Osteoblast (primary cell): ENCODE measurements at regions not wholly inside any gene's neighbourhood (a gene's known extent, or its start where the extent isn't known, plus 50 kb on each side); places are given as distances from the start of the nearest gene placed in this dataset.

Experiments
- DNase-seq: peaks from one replicate; pipeline ENCODE4 v3.0.0; 2011; ENCODE audit warnings: low spot score, mixed read lengths; ENCODE audit not compliant: insufficient read length; ENCODE audit errors: missing footprints
- H2AFZ ChIP-seq: 2 replicates; pipeline ENCODE4 v1.6.0; 2011; ENCODE audit warnings: mild to moderate bottlenecking, low read length
- H3K27ac ChIP-seq: 2 replicates; pipeline ENCODE4 v1.5.1; 2011; ENCODE audit warnings: mild to moderate bottlenecking, low read depth, low read length, moderate library complexity
- H3K27me3 ChIP-seq: 2 replicates; pipeline ENCODE4 v1.6.0; 2012; ENCODE audit warnings: mild to moderate bottlenecking, control low read depth, inconsistent platforms, low read length, moderate library complexity; ENCODE audit not compliant: insufficient read depth
- H3K36me3 ChIP-seq: 2 replicates; pipeline ENCODE4 v1.5.1; 2011; ENCODE audit warnings: mild to moderate bottlenecking, low read length, control low read depth, moderate library complexity; ENCODE audit not compliant: insufficient read depth
- H3K4me1 ChIP-seq: 2 replicates; pipeline ENCODE4 v1.5.1; 2011; ENCODE audit warnings: mild to moderate bottlenecking, low read length, control low read depth, moderate library complexity; ENCODE audit not compliant: insufficient read depth
- H3K4me2 ChIP-seq: 2 replicates; pipeline ENCODE4 v1.6.0; 2011; ENCODE audit warnings: mild to moderate bottlenecking, low read length; ENCODE audit not compliant: insufficient read depth
- H3K4me3 ChIP-seq: fragments of 200-600 bp; sonication (generic); 3 replicates; pipeline ENCODE4 v1.5.1; 2012; ENCODE audit warnings: mild to moderate bottlenecking, low read length, inconsistent platforms; ENCODE audit not compliant: insufficient read depth
- H3K79me2 ChIP-seq: 2 replicates; pipeline ENCODE4 v1.6.0; 2012; ENCODE audit warnings: mild to moderate bottlenecking, low read length, control low read depth, inconsistent platforms; ENCODE audit not compliant: insufficient read depth
- H3K9me3 ChIP-seq: 2 replicates; pipeline ENCODE4 v1.5.1; 2011; ENCODE audit warnings: low read depth, low read length, control low read depth
- H4K20me1 ChIP-seq: 2 replicates; pipeline ENCODE4 v1.6.0; 2012; ENCODE audit warnings: mild to moderate bottlenecking, low read length, control low read depth; ENCODE audit not compliant: insufficient read depth
- CTCF ChIP-seq: IDR thresholded peaks from 2 replicates; pipeline ENCODE4 v1.5.1; 2011; ENCODE audit warnings: mild to moderate bottlenecking, low read depth, low read length, moderate library complexity; ENCODE audit errors: extremely low read depth

GRCh38 chr1:98145655-98146054 is 224.8 kb upstream of the DPYD start:
- no peak overlapping the region for H3K4me2 ChIP-seq
- no peak for TF ChIP-seq CTCF
- H3K4me3 ChIP-seq: no peak overlapping the region
- H4K20me1 ChIP-seq: no peaks in the 10 kb centered on the region
- H3K36me3 ChIP-seq: no peaks in the 10 kb centered on the region
- no peak for DNase-seq
- no peaks in the 10 kb centered on the region for H3K9me3 ChIP-seq
- H2AFZ ChIP-seq: no peak overlapping the region
- H3K27ac ChIP-seq: no peak overlapping the region
- no peaks in the 10 kb centered on the region for H3K27me3 ChIP-seq
- H3K79me2 ChIP-seq: no peaks in the 10 kb centered on the region
- peaks cover 3% of the 10 kb centered on the region for H3K4me1 ChIP-seq

GRCh38 chr1:98143403-98143802 is 222.6 kb upstream of the DPYD start:
- DNase-seq: no peak
- Histone ChIP-seq H3K9me3 (no peaks in the 10 kb centered on the region), H3K4me3 (no peak overlapping the region), H2AFZ (no peak overlapping the region), H3K27ac (no peak overlapping the region), H4K20me1 (no peaks in the 10 kb centered on the region), H3K27me3 (no peaks in the 10 kb centered on the region), H3K36me3 (no peaks in the 10 kb centered on the region), H3K4me1 (peaks cover 3% of the 10 kb centered on the region), H3K4me2 (no peak overlapping the region), H3K79me2 (no peaks in the 10 kb centered on the region)
- TF ChIP-seq CTCF: no peak

DNA sequence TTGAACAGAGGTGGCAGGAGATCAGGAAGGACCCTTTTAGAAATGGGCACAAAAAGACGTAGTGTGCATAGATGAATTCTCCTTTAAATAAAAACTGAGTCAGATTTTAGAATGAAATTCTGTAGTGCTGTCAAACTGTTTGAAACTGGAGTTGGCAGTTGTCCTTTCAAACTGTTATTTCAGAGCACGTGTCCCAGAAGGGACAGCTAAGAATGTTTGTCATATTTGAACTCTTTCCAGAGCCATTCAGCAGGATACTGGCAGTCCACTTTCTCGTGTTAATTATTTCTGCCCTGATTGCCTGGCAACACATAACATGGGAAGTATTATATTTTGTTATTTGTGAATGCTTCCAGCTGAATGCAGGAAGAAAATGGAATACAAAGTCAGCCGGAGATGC is 212.3 kb upstream of the DPYD start:
- H3K4me1 ChIP-seq: peaks cover 12% of the 10 kb centered on the region
- TF ChIP-seq CTCF: no peak
- no peak overlapping the region for H3K4me3 ChIP-seq
- H3K9me3 ChIP-seq: no peaks in the 10 kb centered on the region
- no peak overlapping the region for H3K4me2 ChIP-seq
- H3K79me2 ChIP-seq: no peaks in the 10 kb centered on the region
- DNase-seq: no peak
- H3K36me3 ChIP-seq: no peaks in the 10 kb centered on the region
- H2AFZ ChIP-seq: peak overlapping the region; percentile 51
- H3K27ac ChIP-seq: no peak overlapping the region
- H4K20me1 ChIP-seq: no peaks in the 10 kb centered on the region
- no peaks in the 10 kb centered on the region for H3K27me3 ChIP-seq

DNA sequence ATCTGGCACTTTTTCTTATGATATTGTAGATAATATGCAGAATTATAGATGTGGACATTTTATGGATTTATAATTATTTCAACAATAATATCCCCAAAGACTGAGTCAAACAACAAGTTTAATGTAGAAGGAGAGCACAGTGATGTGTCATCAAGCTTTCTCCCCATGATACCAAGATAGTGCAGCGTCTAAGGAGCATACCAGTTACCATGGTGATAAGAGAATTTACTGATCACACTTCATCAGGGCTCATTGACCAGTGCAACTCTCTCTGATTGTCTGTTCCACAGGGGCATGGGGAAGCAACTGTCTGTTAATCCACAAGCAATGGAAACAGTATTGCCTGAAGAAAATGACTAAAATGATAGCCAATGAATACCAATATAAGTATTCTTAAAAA is 209.6 kb upstream of the DPYD start:
- no peaks in the 10 kb centered on the region for H3K36me3 ChIP-seq

More for the DNA sequence above, 209.6 kb upstream of the DPYD start:
- Histone ChIP-seq H3K27ac (no peak overlapping the region), H3K4me1 (peaks cover 9% of the 10 kb centered on the region), H3K79me2 (no peaks in the 10 kb centered on the region), H3K4me3 (no peak overlapping the region), H2AFZ (no peak overlapping the region), H3K4me2 (no peak overlapping the region), H3K9me3 (no peaks in the 10 kb centered on the region), H4K20me1 (no peaks in the 10 kb centered on the region), H3K27me3 (no peaks in the 10 kb centered on the region)
- no peak for TF ChIP-seq CTCF
- no peak for DNase-seq
